A673 (cell line): ENCODE measurements at regions not wholly inside any gene's neighbourhood (a gene's known extent, or its start where the extent isn't known, plus 50 kb on each side); places are given as distances from the start of the nearest gene placed in this dataset.
A peak's percentile ranks its signal among the peaks of the same experiment; 100 is the strongest.

Source experiments
- BruUV-seq: library from RNA; stranded (reverse); fragments of 400-500 nt; replicated peaks from 2 replicates; lab custom pipeline; 2021; lab: Mats Ljungman, UMichigan
- CTCF ChIA-PET: fragments of 300-600 bp; sonication (Branson Sonifier 250); formaldehyde crosslinking; loops from one replicate; lab custom pipeline; 2022; ENCODE audit warnings: antibody characterized with exemption; lab: Charles Lee
- POLR2A ChIA-PET: fragments of 300-600 bp; sonication (Branson Sonifier 250); formaldehyde crosslinking; loops from one replicate; lab custom pipeline; 2022; ENCODE audit warnings: antibody characterized with exemption; ENCODE audit not compliant: low non-redundant PET; lab: Charles Lee
- DNase-seq: peaks from one replicate; pipeline ENCODE4 v3.0.0-alpha.2; 2015; ENCODE audit warnings: low spot score
- H3K27ac ChIP-seq: fragments of 200-600 bp; sonication (generic); 2 replicates; pipeline ENCODE4 v1.5.1; 2016; ENCODE audit warnings: mixed run types, low read depth, mild to moderate bottlenecking, mixed read lengths, antibody characterized with exemption, low read length; ENCODE audit not compliant: poor library complexity, severe bottlenecking
- H3K27me3 ChIP-seq: fragments of 200-600 bp; sonication (generic); replicated peaks from 2 replicates; pipeline ENCODE4 v1.6.1; 2017; ENCODE audit warnings: mixed run types, low read depth, mild to moderate bottlenecking, mixed read lengths, antibody characterized with exemption, low read length; ENCODE audit not compliant: insufficient read depth, poor library complexity
- H3K36me3 ChIP-seq: fragments of 200-600 bp; sonication (generic); 2 replicates; pipeline ENCODE4 v1.6.1; 2016; ENCODE audit warnings: mixed run types, mild to moderate bottlenecking, mixed read lengths, antibody characterized with exemption, low read length; ENCODE audit not compliant: insufficient read depth, poor library complexity, severe bottlenecking
- H3K4me1 ChIP-seq: fragments of 200-600 bp; sonication (generic); 2 replicates; pipeline ENCODE4 v1.6.1; 2017; ENCODE audit warnings: mixed run types, mild to moderate bottlenecking, mixed read lengths, antibody characterized with exemption, low read length; ENCODE audit not compliant: insufficient read depth, poor library complexity, severe bottlenecking
- H3K4me3 ChIP-seq: fragments of 200-600 bp; sonication (generic); 2 replicates; pipeline ENCODE4 v1.5.1; 2016; ENCODE audit warnings: low read depth, mixed run types, mild to moderate bottlenecking, mixed read lengths, low read length; ENCODE audit not compliant: poor library complexity, severe bottlenecking
- H3K9me3 ChIP-seq: fragments of 200-600 bp; sonication (generic); 2 replicates; pipeline ENCODE4 v1.6.1; 2016; ENCODE audit warnings: mixed run types, low read depth, mild to moderate bottlenecking, mixed read lengths, antibody characterized with exemption, low read length; ENCODE audit not compliant: poor library complexity, severe bottlenecking
- CTCF ChIP-seq: fragments of 300-800, 200-600 bp; sonication (generic); conservative IDR thresholded peaks from 2 replicates; pipeline ENCODE4 v1.5.1; 2017; ENCODE audit warnings: low read depth, mild to moderate bottlenecking, antibody characterized with exemption, low read length, moderate library complexity, mixed read lengths
- EZH2 ChIP-seq: fragments of 200-600 bp; sonication (generic); IDR thresholded peaks from 2 replicates; pipeline ENCODE4 v1.6.1; 2017; ENCODE audit warnings: borderline replicate concordance, low read depth, mild to moderate bottlenecking, mixed read lengths, antibody characterized with exemption, low read length; ENCODE audit not compliant: poor library complexity, severe bottlenecking
- intact Hi-C: fragments of 100-400 bp; cut with micrococcal nuclease; formaldehyde crosslinking; loops from one replicate; pipeline ENCODE4 v1.10.0; 2022; ENCODE audit not compliant: unreplicated experiment

DNA sequence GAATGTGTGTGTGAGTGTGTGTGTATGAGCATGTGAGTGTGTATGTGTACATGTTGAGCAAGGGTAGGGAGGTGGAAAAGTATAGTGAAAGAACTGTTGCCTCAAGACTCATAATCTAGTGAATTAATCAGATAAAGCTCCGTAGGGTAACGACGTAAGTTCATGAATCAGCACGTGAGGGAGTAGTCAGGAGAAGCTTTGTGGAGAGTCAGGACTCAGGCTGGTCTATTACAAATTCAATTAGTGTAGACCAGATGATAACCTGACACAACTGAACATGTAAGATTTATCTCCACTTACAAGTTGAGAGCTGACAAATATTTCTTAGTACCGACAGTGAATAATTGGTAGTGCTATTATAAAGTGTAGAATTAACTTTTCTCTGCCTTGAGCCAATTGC is 194.5 kb downstream of the RAD51AP2 start:
- CTCF ChIA-PET, result no interaction called here
- Histone ChIP-seq H3K27me3 (no peaks in the 10 kb centered on the region), H3K4me1 (no peaks in the 10 kb centered on the region), H3K27ac (no peak overlapping the region), H3K4me3 (no peak overlapping the region), H3K36me3 (no peaks in the 10 kb centered on the region), H3K9me3 (no peaks in the 10 kb centered on the region)
- intact Hi-C loops, result no loop called here
- TF ChIP-seq EZH2 (no peak), CTCF (no peak)
- no peak for DNase-seq
- no TSS peak for BruUV-seq
- POLR2A ChIA-PET, result no interaction called here

DNA sequence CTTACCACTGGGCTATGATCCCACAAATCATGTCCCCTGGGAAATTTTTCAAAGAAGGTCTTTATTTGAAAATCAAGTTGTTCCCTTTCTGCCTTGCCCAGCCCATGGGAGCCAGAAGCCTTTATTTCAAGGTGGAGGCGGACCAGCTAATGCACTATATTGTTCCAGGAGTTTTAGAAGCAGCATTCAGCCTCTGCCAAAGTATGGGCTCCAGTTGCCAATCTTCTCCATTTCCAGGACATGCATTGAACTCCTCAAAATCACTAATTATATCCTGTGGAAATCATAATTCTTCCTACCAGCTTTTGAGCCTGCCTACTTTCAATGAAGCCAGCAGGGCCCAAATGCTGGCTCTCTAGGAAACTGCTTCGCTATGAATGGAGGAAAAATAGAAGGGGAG is 195.8 kb downstream of the RAD51AP2 start:
- Histone ChIP-seq H3K27ac (no peak overlapping the region), H3K27me3 (no peaks in the 10 kb centered on the region), H3K9me3 (no peaks in the 10 kb centered on the region), H3K4me3 (no peak overlapping the region), H3K4me1 (no peaks in the 10 kb centered on the region), H3K36me3 (no peaks in the 10 kb centered on the region)
- no peak for DNase-seq
- no TSS peak for BruUV-seq
- intact Hi-C loops, result no loop called here
- ChIA-PET POLR2A (no interaction called here), CTCF (no interaction called here)
- no peak for TF ChIP-seq CTCF
- TF ChIP-seq EZH2, result no peak

DNA sequence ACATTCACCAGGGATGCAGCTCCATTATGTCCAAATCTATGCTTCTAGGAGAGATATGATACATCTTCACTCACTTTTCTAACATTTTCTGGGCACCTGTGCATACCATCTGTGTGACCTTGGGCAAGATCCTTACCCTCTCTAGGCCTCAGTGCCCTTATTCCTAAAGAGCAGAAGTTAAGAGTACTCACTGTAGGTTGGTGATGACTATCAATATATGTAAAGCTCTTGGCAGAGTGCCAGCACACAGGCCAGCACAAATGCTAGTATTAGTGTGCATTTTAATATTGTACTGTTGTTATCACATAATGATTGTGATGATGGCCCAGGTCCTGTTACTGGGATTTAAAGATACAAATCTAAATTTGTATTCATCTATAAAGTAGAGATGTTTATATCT is 199.2 kb downstream of the RAD51AP2 start:
- Histone ChIP-seq H3K36me3 (no peaks in the 10 kb centered on the region), H3K27me3 (no peaks in the 10 kb centered on the region), H3K9me3 (no peaks in the 10 kb centered on the region), H3K4me3 (no peak overlapping the region), H3K27ac (no peak overlapping the region), H3K4me1 (no peaks in the 10 kb centered on the region)
- DNase-seq, result peak; percentile 16
- POLR2A ChIA-PET, result no interaction called here
- CTCF ChIA-PET, result no interaction called here
- no TSS peak for BruUV-seq
- TF ChIP-seq EZH2 (no peak), CTCF (no peak)
- intact Hi-C loops, result no loop called here
